HCT116 (cell line): ENCODE measurements at regions not wholly inside any gene's neighbourhood (a gene's known extent, or its start where the extent isn't known, plus 50 kb on each side); places are given as distances from the start of the nearest gene placed in this dataset.

ENCODE experiments used
- ATAC-seq: fragments of 200-7000 bp; cut with Tn5 transposase; 2 replicates; pipeline ENCODE4 v1.9.1; 2020; ENCODE audit warnings: mild to moderate bottlenecking, moderate library complexity
- BruUV-seq: library from RNA; stranded (reverse); fragments of 400-500 nt; replicated peaks from 2 replicates; lab custom pipeline; 2021; lab: Mats Ljungman, UMichigan
- CTCF ChIA-PET: fragments of 300-600 bp; sonication (Branson Sonifier 250); formaldehyde crosslinking; loops from one replicate; lab custom pipeline; 2021; ENCODE audit warnings: antibody characterized with exemption; lab: Charles Lee
- POLR2A ChIA-PET: fragments of 300-600, 350-600 bp; sonication (Branson Sonifier 250); formaldehyde crosslinking; loops from one replicate; lab custom pipeline; 2021; ENCODE audit warnings: antibody characterized with exemption; lab: Charles Lee
- RAD21 ChIA-PET, 2 experiments: fragments of 300-600 bp; sonication (Branson Sonifier 250); formaldehyde crosslinking; loops; one replicate each; lab custom pipeline; 2023; ENCODE audit warnings: low total read pairs in 2 of 2; ENCODE audit not compliant: uncharacterized antibody in 2 of 2, unreplicated experiment in 2 of 2, low non-redundant PET in 1 of 2; lab: Charles Lee
- DNase-seq: peaks from one replicate; pipeline ENCODE4 v3.0.0-alpha.2; 2010; ENCODE audit warnings: low read depth, low spot score
- H2AFZ ChIP-seq: fragments of 200-600 bp; shearing (Covaris generic), sonication (generic); 2 replicates; pipeline ENCODE4 v1.6.1; 2017; ENCODE audit warnings: low read depth, mixed run types, mixed read lengths, antibody characterized with exemption, low read length; ENCODE audit not compliant: poor library complexity, severe bottlenecking
- H3K27ac ChIP-seq: 2 replicates; pipeline ENCODE4 v1.5.1; 2012; ENCODE audit warnings: low read depth, low read length
- H3K27me3 ChIP-seq: fragments of 200-600 bp; sonication (generic); 2 replicates; pipeline ENCODE4 v1.6.1; 2016; ENCODE audit warnings: mixed run types, low read length, mixed read lengths; ENCODE audit not compliant: insufficient read depth
- H3K36me3 ChIP-seq, 2 experiments: fragments of 200-500 bp in 1 of 2; fragments of 200-600 bp in 1 of 2; sonication (Bioruptor generic) in 1 of 2; sonication (generic) in 1 of 2; 2 replicates each; pipeline versions ENCODE4 v1.5.1 to v1.6.1; 2014 to 2016; ENCODE audit warnings: low read length in 2 of 2, inconsistent platforms in 1 of 2, mixed read lengths in 1 of 2, mixed run types in 1 of 2; ENCODE audit not compliant: insufficient read depth in 2 of 2, control insufficient read depth in 1 of 2
- H3K4me1 ChIP-seq, 2 experiments: fragments of 200-600 bp in 1 of 2; sonication (generic) in 1 of 2; 2 replicates each; pipeline versions ENCODE4 v1.5.1 to v1.6.1; 2012 to 2017; ENCODE audit warnings: low read length in 2 of 2, inconsistent platforms in 1 of 2, mild to moderate bottlenecking in 1 of 2, mixed read lengths in 1 of 2, mixed run types in 1 of 2, moderate library complexity in 1 of 2; ENCODE audit not compliant: insufficient read depth in 2 of 2, control insufficient read depth in 1 of 2
- H3K4me2 ChIP-seq: fragments of 200-600 bp; sonication (generic); 2 replicates; pipeline ENCODE4 v1.6.1; 2017; ENCODE audit warnings: mixed run types, low read length, mixed read lengths
- H3K4me3 ChIP-seq, 2 experiments: fragments of 200-600 bp in 1 of 2; sonication (generic) in 1 of 2; replicated peaks in 1 of 2; 2 replicates each; pipeline ENCODE4 v1.5.1; 2011 to 2016; ENCODE audit warnings: low read length in 2 of 2, control low read depth in 1 of 2, low read depth in 1 of 2, mild to moderate bottlenecking in 1 of 2, mixed read lengths in 1 of 2, mixed run types in 1 of 2
- H3K79me2 ChIP-seq: fragments of 200-600 bp; sonication (generic); 2 replicates; pipeline ENCODE4 v1.6.1; 2017; ENCODE audit warnings: mild to moderate bottlenecking, mixed run types, low read length, moderate library complexity, mixed read lengths; ENCODE audit not compliant: insufficient read depth
- H3K9ac ChIP-seq: fragments of 200-600 bp; sonication (generic); 2 replicates; pipeline ENCODE4 v1.6.1; 2016; ENCODE audit warnings: low read length, mixed read lengths
- H3K9me2 ChIP-seq: fragments of 200-600 bp; sonication (generic), shearing (Covaris generic); 2 replicates; pipeline ENCODE4 v1.6.1; 2017; ENCODE audit warnings: mixed run types, mild to moderate bottlenecking, moderate library complexity; ENCODE audit not compliant: insufficient read depth
- H3K9me3 ChIP-seq, 2 experiments: fragments of 200-500 bp in 1 of 2; fragments of 200-600 bp in 1 of 2; sonication (Bioruptor generic) in 1 of 2; sonication (generic) in 1 of 2; 2 replicates each; pipeline ENCODE4 v1.6.1; 2014 to 2017; ENCODE audit warnings: low read length in 2 of 2, mixed read lengths in 2 of 2, inconsistent platforms in 1 of 2, low read depth in 1 of 2, mild to moderate bottlenecking in 1 of 2, mixed run types in 1 of 2, moderate library complexity in 1 of 2; ENCODE audit not compliant: control insufficient read depth in 1 of 2, insufficient read depth in 1 of 2
- H4K20me1 ChIP-seq: fragments of 200-600 bp; sonication (generic), shearing (Covaris generic); 2 replicates; pipeline ENCODE4 v1.6.1; 2017; ENCODE audit warnings: mixed run types, mild to moderate bottlenecking, moderate library complexity; ENCODE audit not compliant: insufficient read depth
- ATF3 ChIP-seq: IDR thresholded peaks from 2 replicates; pipeline ENCODE4 v1.6.1; 2012
- CEBPB ChIP-seq: IDR thresholded peaks from 2 replicates; pipeline ENCODE4 v1.6.1; 2012; ENCODE audit warnings: low read depth
- CTCF ChIP-seq, 3 experiments: fragments of 200-600 bp in 1 of 3; sonication (generic) in 1 of 3; IDR thresholded peaks in 2 of 3; conservative IDR thresholded peaks in 1 of 3; 2 replicates each; pipeline ENCODE4 v1.5.1; 2012 to 2017; ENCODE audit warnings: low read depth in 2 of 3, low read length in 2 of 3, antibody characterized with exemption in 1 of 3, borderline replicate concordance in 1 of 3, control low read depth in 1 of 3, mild to moderate bottlenecking in 1 of 3, mixed read lengths in 1 of 3, mixed run types in 1 of 3, moderate library complexity in 1 of 3; ENCODE audit not compliant: insufficient read depth in 1 of 3
- EZH2phosphoT487 ChIP-seq: fragments of 200-600 bp; IDR thresholded peaks from 2 replicates; pipeline ENCODE4 v1.6.1; 2018; ENCODE audit warnings: antibody characterized with exemption, borderline replicate concordance
- FOSL1 ChIP-seq: IDR thresholded peaks from 2 replicates; pipeline ENCODE4 v1.6.1; 2012; ENCODE audit warnings: low read depth
- JUND ChIP-seq: IDR thresholded peaks from 2 replicates; pipeline ENCODE4 v1.6.1; 2012
- MAX ChIP-seq: IDR thresholded peaks from 2 replicates; pipeline ENCODE4 v1.6.1; 2012
- RAD21 ChIP-seq: IDR thresholded peaks from 2 replicates; pipeline ENCODE4 v1.6.1; 2012; ENCODE audit warnings: low read depth, mild to moderate bottlenecking
- SP1 ChIP-seq: IDR thresholded peaks from 2 replicates; pipeline ENCODE4 v1.6.1; 2012; ENCODE audit warnings: low read depth
- SRF ChIP-seq: IDR thresholded peaks from 2 replicates; pipeline ENCODE4 v1.6.1; 2012; ENCODE audit warnings: low read depth
- YY1 ChIP-seq: IDR thresholded peaks from 2 replicates; pipeline ENCODE4 v1.6.1; 2011; ENCODE audit warnings: low read length, low read depth, moderate library complexity, mild to moderate bottlenecking; ENCODE audit not compliant: insufficient replicate concordance; ENCODE audit errors: extremely low read depth
- ZFX ChIP-seq: fragments of 450-650 bp; IDR thresholded peaks from 2 replicates; pipeline ENCODE4 v1.6.1; 2017
- ZNF274 ChIP-seq: fragments of 200-500 bp; sonication (Bioruptor generic); IDR thresholded peaks from 2 replicates; pipeline ENCODE4 v1.6.1; 2014; ENCODE audit warnings: mild to moderate bottlenecking, low read depth, low read length, inconsistent platforms
- intact Hi-C: fragments of 100-400 bp; cut with micrococcal nuclease; formaldehyde crosslinking; loops from 2 replicates; pipeline ENCODE4 v1.10.0; 2022

- Histone ChIP-seq H3K9me2 (no peaks in the 10 kb centered on the region), H3K36me3 (no peaks in the 10 kb centered on the region), H3K27me3 (no peaks in the 10 kb centered on the region), H3K27ac (no peak overlapping the region), H3K4me2 (no peak overlapping the region), H3K79me2 (no peaks in the 10 kb centered on the region), H2AFZ (no peak overlapping the region)
- TF ChIP-seq ATF3 (no peak), JUND (no peak), MAX (no peak), CEBPB (no peak), FOSL1 (no peak), CTCF (IDR thresholded peaks at IDR 0.05 in 2 of 3, conservative IDR thresholded peaks at IDR 0.05 in 1 of 3; ENCODE audit: borderline replicate concordance in 1 of 3, insufficient read depth in 1 of 3, low read depth in 2 of 3, low read length in 2 of 3) (no peak), YY1 (no peak), EZH2phosphoT487 (no peak), SP1 (no peak), ZNF274 (no peak), ZFX (no peak), SRF (no peak), RAD21 (no peak)
- TF ChIP-seq, all 23 proteins: peak for 0
- peaks cover 4 to 13% of the 10 kb centered on the region in 2 experiments; a peak in 3 of 4 replicates for H3K9me3 ChIP-seq
- BruUV-seq, result no TSS peak
- ChIA-PET RAD21 (no interaction called here), CTCF (no interaction called here), POLR2A (no interaction called here)
- H3K4me1 ChIP-seq, result no peaks in the 10 kb centered on the region
- no peak overlapping the region for H3K4me3 ChIP-seq
- H4K20me1 ChIP-seq, result no peaks in the 10 kb centered on the region
- H3K9ac ChIP-seq, result no peak overlapping the region
- no peak for ATAC-seq
- intact Hi-C loops, result no loop called here
- DNase-seq, result no peak
Observed at GRCh38 chr5:166240705-166241104, 2050.7 kb upstream of the WWC1 start.
